ENCODE measurements at regions not wholly inside any gene's neighbourhood (a gene's known extent, or its start where the extent isn't known, plus 50 kb on each side); places are given as distances from the start of the nearest gene placed in this dataset.

DNA sequence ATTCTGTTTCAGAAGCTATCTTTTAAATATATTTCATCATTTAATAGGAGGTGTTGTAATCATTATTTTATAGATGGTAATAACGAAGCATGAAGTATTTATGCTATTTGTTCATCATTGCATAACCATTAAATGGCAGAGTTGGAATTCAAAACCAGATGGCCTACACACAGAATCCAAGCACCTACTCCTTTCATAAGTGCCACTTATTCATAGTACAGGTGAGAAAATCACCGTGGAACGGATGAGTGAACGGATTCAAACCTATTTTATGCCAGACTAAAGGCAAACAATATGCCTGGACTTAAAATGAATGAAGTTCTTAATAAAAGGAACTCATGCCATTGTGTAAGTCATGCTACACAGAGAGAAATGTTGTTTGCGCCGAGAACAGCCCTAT lies 397.9 kb upstream of the ADGRB3 start:
- Histone ChIP-seq H3K4me3 (no peak overlapping the region), H3K4me1 (no peaks in the 10 kb centered on the region), H3K27me3 (no peaks in the 10 kb centered on the region), H3K36me3 (no peaks in the 10 kb centered on the region), H3K9me3 (no peaks in the 10 kb centered on the region), H3K27ac (no peak overlapping the region)
- no peak for DNase-seq (ENCODE audit: low spot score in 2 of 2)
- TF ChIP-seq, protein P1, sequence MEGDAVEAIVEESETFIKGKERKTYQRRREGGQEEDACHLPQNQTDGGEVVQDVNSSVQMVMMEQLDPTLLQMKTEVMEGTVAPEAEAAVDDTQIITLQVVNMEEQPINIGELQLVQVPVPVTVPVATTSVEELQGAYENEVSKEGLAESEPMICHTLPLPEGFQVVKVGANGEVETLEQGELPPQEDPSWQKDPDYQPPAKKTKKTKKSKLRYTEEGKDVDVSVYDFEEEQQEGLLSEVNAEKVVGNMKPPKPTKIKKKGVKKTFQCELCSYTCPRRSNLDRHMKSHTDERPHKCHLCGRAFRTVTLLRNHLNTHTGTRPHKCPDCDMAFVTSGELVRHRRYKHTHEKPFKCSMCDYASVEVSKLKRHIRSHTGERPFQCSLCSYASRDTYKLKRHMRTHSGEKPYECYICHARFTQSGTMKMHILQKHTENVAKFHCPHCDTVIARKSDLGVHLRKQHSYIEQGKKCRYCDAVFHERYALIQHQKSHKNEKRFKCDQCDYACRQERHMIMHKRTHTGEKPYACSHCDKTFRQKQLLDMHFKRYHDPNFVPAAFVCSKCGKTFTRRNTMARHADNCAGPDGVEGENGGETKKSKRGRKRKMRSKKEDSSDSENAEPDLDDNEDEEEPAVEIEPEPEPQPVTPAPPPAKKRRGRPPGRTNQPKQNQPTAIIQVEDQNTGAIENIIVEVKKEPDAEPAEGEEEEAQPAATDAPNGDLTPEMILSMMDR (IDR thresholded peaks at IDR 0.05), result no peak
- intact Hi-C loops (cut with DNase I), result no loop called here

DNA sequence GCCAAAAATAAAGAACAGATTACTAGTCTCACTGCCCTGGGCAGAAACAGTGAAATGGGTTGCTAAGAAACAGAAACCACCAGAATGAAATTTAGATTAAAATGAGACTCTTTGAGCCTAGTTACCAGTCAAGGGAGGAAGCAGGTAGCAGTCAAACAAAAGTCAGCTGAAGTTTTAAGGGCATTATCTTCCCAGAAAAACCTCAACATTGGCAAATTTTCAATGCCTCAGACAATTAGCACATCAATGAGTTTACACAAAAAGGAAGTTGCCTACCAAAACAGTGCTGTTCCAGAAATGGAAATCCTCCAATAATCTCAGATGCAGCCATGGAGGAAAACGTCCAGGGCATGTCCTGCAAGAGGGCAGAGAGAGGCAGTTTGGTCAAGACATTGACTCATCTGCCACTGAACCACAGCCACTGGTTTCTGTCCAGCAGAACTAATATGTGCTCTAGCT lies 399.7 kb upstream of the ADGRB3 start:
- no peaks in the 10 kb centered on the region for H3K4me1 ChIP-seq
- no peak overlapping the region for H3K4me3 ChIP-seq
- no peaks in the 10 kb centered on the region for H3K9me3 ChIP-seq
- H3K36me3 ChIP-seq, result no peaks in the 10 kb centered on the region
- H3K27ac ChIP-seq, result no peak overlapping the region
- intact Hi-C loops (cut with DNase I), result no loop called here
- no peaks in the 10 kb centered on the region for H3K27me3 ChIP-seq
- TF ChIP-seq, protein P1 (IDR thresholded peaks at IDR 0.05), result no peak
- DNase-seq (ENCODE audit: low spot score in 2 of 2), result no peak

GRCh38 chr6:68233623-68234022 lies 401.5 kb upstream of the ADGRB3 start:
- Histone ChIP-seq H3K4me3 (no peak overlapping the region), H3K9me3 (no peaks in the 10 kb centered on the region), H3K4me1 (no peaks in the 10 kb centered on the region), H3K36me3 (no peaks in the 10 kb centered on the region), H3K27ac (no peak overlapping the region), H3K27me3 (no peaks in the 10 kb centered on the region)
- intact Hi-C loops (cut with DNase I), result no loop called here
- no peak for DNase-seq (ENCODE audit: low spot score in 2 of 2)
- TF ChIP-seq, protein P1 (IDR thresholded peaks at IDR 0.05), result no peak

DNA sequence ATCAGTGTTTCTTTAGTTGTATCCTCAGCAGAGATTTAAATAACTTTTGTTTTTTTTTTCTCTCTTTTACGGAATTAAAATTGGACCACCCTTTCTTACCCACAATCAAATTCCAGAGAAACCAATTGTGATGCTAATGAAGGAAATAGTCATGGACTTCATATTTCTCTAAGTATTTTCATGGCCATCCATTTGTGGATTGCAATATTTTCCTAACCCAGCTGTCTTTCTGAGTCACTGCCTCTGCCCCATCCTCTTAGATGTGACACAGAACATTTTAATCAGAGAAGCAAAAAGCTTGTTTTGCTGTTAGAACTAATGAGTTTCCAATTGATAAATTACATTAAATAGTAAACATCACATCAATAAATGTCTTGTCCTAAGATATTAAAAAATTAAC lies 405.5 kb upstream of the ADGRB3 start:
- H3K4me1 ChIP-seq, result no peaks in the 10 kb centered on the region
- no peak overlapping the region for H3K27ac ChIP-seq
- no peak for DNase-seq (ENCODE audit: low spot score in 2 of 2)
- intact Hi-C loops (cut with DNase I), result no loop called here
- no peaks in the 10 kb centered on the region for H3K9me3 ChIP-seq
- TF ChIP-seq, protein P1 (IDR thresholded peaks at IDR 0.05), result no peak
- no peaks in the 10 kb centered on the region for H3K36me3 ChIP-seq
- no peaks in the 10 kb centered on the region for H3K27me3 ChIP-seq
- no peak overlapping the region for H3K4me3 ChIP-seq

DNA sequence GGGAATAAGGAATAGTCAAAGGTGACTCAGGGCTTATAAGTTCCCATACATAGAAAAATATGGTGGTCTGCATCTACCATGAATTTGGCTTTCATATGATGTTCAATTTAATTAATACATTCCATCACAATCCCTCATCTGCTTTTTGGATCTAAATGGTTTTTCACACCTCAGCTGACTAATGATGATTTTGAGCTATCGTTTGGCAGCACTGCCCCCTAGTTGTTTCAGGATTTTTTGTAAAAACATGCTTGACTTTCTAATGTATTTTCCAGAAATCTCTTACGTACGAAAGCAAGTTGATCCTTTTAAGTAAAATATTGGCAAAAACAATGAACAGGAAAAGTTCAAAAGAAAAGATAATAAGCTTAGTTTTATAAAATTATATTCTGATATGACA lies 408.6 kb upstream of the ADGRB3 start:
- H3K4me3 ChIP-seq, result no peak overlapping the region
- TF ChIP-seq, protein P1 (IDR thresholded peaks at IDR 0.05), result peak in 2 of 3 experiments; percentile 10 to 34
- intact Hi-C loops (cut with DNase I), result no loop called here
- DNase-seq (ENCODE audit: low spot score in 2 of 2), result no peak
- H3K9me3 ChIP-seq, result no peaks in the 10 kb centered on the region
- no peaks in the 10 kb centered on the region for H3K27me3 ChIP-seq
- no peaks in the 10 kb centered on the region for H3K36me3 ChIP-seq
- no peaks in the 10 kb centered on the region for H3K4me1 ChIP-seq
- no peak overlapping the region for H3K27ac ChIP-seq

DNA sequence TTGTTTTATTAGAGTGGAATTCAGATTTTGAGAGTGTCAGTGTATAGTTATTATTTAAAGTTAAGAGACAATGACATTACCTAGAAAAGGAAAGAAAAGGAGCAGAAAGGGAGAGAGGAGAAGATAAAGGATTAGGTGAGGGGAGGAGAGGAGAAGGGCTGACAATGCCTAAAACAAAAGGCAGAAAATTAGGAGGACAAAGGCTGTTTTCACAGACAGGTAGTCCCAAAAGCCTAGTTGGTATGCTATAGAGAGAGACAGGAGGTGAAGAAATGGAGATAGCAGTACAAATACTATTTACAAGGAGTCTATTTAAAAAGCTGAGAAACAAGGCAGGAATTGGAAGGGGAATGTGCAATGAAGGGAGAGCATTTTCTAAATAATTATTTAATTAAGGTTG lies 409.4 kb upstream of the ADGRB3 start:
- no peaks in the 10 kb centered on the region for H3K36me3 ChIP-seq
- TF ChIP-seq, protein P1 (IDR thresholded peaks at IDR 0.05), result no peak
- no peak overlapping the region for H3K4me3 ChIP-seq
- DNase-seq (ENCODE audit: low spot score in 2 of 2), result no peak
- H3K27me3 ChIP-seq, result no peaks in the 10 kb centered on the region
- no peak overlapping the region for H3K27ac ChIP-seq
- H3K9me3 ChIP-seq, result no peaks in the 10 kb centered on the region
- H3K4me1 ChIP-seq, result no peaks in the 10 kb centered on the region
- intact Hi-C loops (cut with DNase I), result no loop called here

Data from ascending aorta (tissue), 2 donors.